Activated CD8-positive, alpha-beta T cell treated with anti-CD3 and anti-CD28 coated beads for 36 hours (primary cell): ENCODE measurements at regions not wholly inside any gene's neighbourhood (a gene's known extent, or its start where the extent isn't known, plus 50 kb on each side); places are given as distances from the start of the nearest gene placed in this dataset.

ENCODE experiments used
- ATAC-seq: fragments of 200-7000 bp; cut with Tn5 transposase; one replicate; pipeline ENCODE4 v1.10.0; 2021; ENCODE audit warnings: mild to moderate bottlenecking, moderate library complexity
- CTCF ChIA-PET: fragments of 350-600 bp; sonication (Branson Sonifier 250); formaldehyde crosslinking; loops from one replicate; lab custom pipeline; 2021; ENCODE audit warnings: antibody characterized with exemption; lab: Charles Lee
- POLR2A ChIA-PET: fragments of 350-600 bp; sonication (Branson Sonifier 250); formaldehyde crosslinking; loops from one replicate; lab custom pipeline; 2021; ENCODE audit warnings: antibody characterized with exemption; lab: Charles Lee
- DNase-seq: peaks from one replicate; pipeline ENCODE4 v3.0.0-alpha.2; 2020
- H3K27ac Mint-ChIP-seq: one replicate; pipeline ENCODE4 v1.8.0; 2021; ENCODE audit warnings: mild to moderate bottlenecking, mixed read lengths
- H3K27me3 Mint-ChIP-seq: one replicate; pipeline ENCODE4 v1.8.0; 2021; ENCODE audit warnings: mixed read lengths
- H3K36me3 Mint-ChIP-seq: one replicate; pipeline ENCODE4 v1.8.0; 2021; ENCODE audit warnings: low read depth, mixed read lengths
- H3K4me1 Mint-ChIP-seq: one replicate; pipeline ENCODE4 v1.8.0; 2021; ENCODE audit warnings: low read depth, mixed read lengths
- H3K4me3 Mint-ChIP-seq: one replicate; pipeline ENCODE4 v1.8.0; 2021; ENCODE audit warnings: mild to moderate bottlenecking, moderate library complexity, mixed read lengths
- H3K9me3 Mint-ChIP-seq: one replicate; pipeline ENCODE4 v1.8.0; 2021; ENCODE audit warnings: mixed read lengths
- CTCF ChIP-seq: fragments of 200-600 bp; IDR thresholded peaks from one replicate; pipeline ENCODE4 v1.8.0; 2022; ENCODE audit warnings: antibody characterized with exemption, mild to moderate bottlenecking
- intact Hi-C: fragments of 100-400 bp; cut with micrococcal nuclease; formaldehyde crosslinking; loops from one replicate; pipeline ENCODE4 v1.10.0; 2022

GRCh38 chr3:55269636-55270035 is 217.5 kb downstream of the WNT5A start:
- Mint-ChIP-seq H3K27ac (no peak overlapping the region), H3K9me3 (no peaks in the 10 kb centered on the region), H3K4me1 (no peaks in the 10 kb centered on the region), H3K36me3 (no peaks in the 10 kb centered on the region), H3K27me3 (peaks cover 4% of the 10 kb centered on the region), H3K4me3 (no peak overlapping the region)
- intact Hi-C loops, result no loop called here
- DNase-seq (no peak), ATAC-seq (no peak)
- ChIA-PET POLR2A (no interaction called here), CTCF (no interaction called here)
- TF ChIP-seq CTCF, result no peak

GRCh38 chr3:55269096-55269495 is 218.0 kb downstream of the WNT5A start:
- ChIA-PET CTCF (no interaction called here), POLR2A (no interaction called here)
- intact Hi-C loops, result no loop called here
- no peak overlapping the region for H3K4me3 Mint-ChIP-seq
- ATAC-seq, result no peak
- H3K27me3 Mint-ChIP-seq, result peaks cover 4% of the 10 kb centered on the region
- no peaks in the 10 kb centered on the region for H3K36me3 Mint-ChIP-seq
- TF ChIP-seq CTCF, result no peak
- H3K4me1 Mint-ChIP-seq, result no peaks in the 10 kb centered on the region
- no peak overlapping the region for H3K27ac Mint-ChIP-seq
- no peak for DNase-seq
- H3K9me3 Mint-ChIP-seq, result peaks cover 2% of the 10 kb centered on the region

- H3K4me3 Mint-ChIP-seq, result no peak overlapping the region
- DNase-seq (no peak), ATAC-seq (no peak)
- H3K27ac Mint-ChIP-seq, result no peak overlapping the region
- H3K36me3 Mint-ChIP-seq, result no peaks in the 10 kb centered on the region
- POLR2A ChIA-PET, result no interaction called here
- no peak for TF ChIP-seq CTCF
- no peaks in the 10 kb centered on the region for H3K4me1 Mint-ChIP-seq
- intact Hi-C loops, result no loop called here
- CTCF ChIA-PET, result no interaction called here
- H3K9me3 Mint-ChIP-seq, result peaks cover 2% of the 10 kb centered on the region
- H3K27me3 Mint-ChIP-seq, result peaks cover 2% of the 10 kb centered on the region
Observed at GRCh38 chr3:55267206-55267930, 219.7 kb downstream of the WNT5A start.

- intact Hi-C loops, result no loop called here
- ATAC-seq, result no peak
Observed at GRCh38 chr3:55264919-55265318, 222.2 kb downstream of the WNT5A start.

More at GRCh38 chr3:55264919-55265318, 222.2 kb downstream of the WNT5A start:
- DNase-seq, result no peak
- Mint-ChIP-seq H3K9me3 (peaks cover 2% of the 10 kb centered on the region), H3K4me3 (no peak overlapping the region), H3K36me3 (no peaks in the 10 kb centered on the region), H3K4me1 (no peaks in the 10 kb centered on the region), H3K27ac (no peak overlapping the region), H3K27me3 (peaks cover 1% of the 10 kb centered on the region)
- CTCF ChIA-PET, result no interaction called here
- TF ChIP-seq CTCF, result no peak
- POLR2A ChIA-PET, result no interaction called here
